Body of pancreas (tissue), 4 donors: ENCODE measurements at regions not wholly inside any gene's neighbourhood (a gene's known extent, or its start where the extent isn't known, plus 50 kb on each side); places are given as distances from the start of the nearest gene placed in this dataset.

Source experiments
- POLR2A ChIP-seq, 3 donors: fragments of 450-650 bp; IDR thresholded peaks; one replicate each; pipeline ENCODE4 v1.6.1; 2016; ENCODE audit warnings: antibody characterized with exemption in 3 of 3, mild to moderate bottlenecking in 2 of 3
- TF ChIP-seq, protein P1 (sequence below), 7 experiments: fragments of 450-650 bp in 4 of 7; fragments of 200-600 bp in 3 of 7; sonication (generic) in 3 of 7; IDR thresholded peaks; one replicate each; pipeline ENCODE4 v1.5.1; 2016 to 2019; ENCODE audit warnings: antibody characterized with exemption in 7 of 7

DNA sequence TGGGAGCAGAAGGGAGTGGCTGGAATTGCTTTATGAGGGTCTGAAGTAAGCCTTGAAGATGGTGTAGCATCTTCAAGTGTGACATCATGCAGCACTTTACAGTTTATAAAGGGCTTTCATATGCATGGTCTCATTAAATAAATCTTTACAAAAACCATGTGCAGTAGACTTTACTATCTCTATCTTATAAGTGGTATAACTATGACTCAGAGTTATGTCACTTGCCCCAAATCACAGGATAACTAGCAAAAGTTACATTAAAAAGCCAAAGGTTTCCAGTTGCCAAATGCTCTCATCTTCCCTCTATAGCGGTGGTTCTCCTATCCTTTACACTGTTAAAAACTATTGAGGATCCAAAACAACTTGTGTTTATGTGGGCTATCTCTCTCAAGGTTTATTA, 687.7 kb upstream of the MARCKS start:
- no peak for TF ChIP-seq POLR2A (IDR thresholded peaks at IDR 0.05)
- TF ChIP-seq, protein P1, sequence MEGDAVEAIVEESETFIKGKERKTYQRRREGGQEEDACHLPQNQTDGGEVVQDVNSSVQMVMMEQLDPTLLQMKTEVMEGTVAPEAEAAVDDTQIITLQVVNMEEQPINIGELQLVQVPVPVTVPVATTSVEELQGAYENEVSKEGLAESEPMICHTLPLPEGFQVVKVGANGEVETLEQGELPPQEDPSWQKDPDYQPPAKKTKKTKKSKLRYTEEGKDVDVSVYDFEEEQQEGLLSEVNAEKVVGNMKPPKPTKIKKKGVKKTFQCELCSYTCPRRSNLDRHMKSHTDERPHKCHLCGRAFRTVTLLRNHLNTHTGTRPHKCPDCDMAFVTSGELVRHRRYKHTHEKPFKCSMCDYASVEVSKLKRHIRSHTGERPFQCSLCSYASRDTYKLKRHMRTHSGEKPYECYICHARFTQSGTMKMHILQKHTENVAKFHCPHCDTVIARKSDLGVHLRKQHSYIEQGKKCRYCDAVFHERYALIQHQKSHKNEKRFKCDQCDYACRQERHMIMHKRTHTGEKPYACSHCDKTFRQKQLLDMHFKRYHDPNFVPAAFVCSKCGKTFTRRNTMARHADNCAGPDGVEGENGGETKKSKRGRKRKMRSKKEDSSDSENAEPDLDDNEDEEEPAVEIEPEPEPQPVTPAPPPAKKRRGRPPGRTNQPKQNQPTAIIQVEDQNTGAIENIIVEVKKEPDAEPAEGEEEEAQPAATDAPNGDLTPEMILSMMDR (IDR thresholded peaks at IDR 0.05), result no peak
